ENCODE measurements at regions not wholly inside any gene's neighbourhood (a gene's known extent, or its start where the extent isn't known, plus 50 kb on each side); places are given as distances from the start of the nearest gene placed in this dataset.

GRCh38 chr18:51330739-51331138, 133.3 kb upstream of the MEX3C start:
- no peaks in the 10 kb centered on the region for H3F3A ChIP-seq (replicated peaks; ENCODE audit: insufficient read depth)
- 53% methylated on average over 5 of the region's 5 CpGs for WGBS (ENCODE audit: low lambda C conversion rate)
- CTCF ChIA-PET, result interaction anchor here (0.9 kb wide), 1 partner anchor 26 kb away, joined by 3 read pairs; no protein-coding TSS in a partner anchor
- no peaks in the 10 kb centered on the region for H3K9me2 ChIP-seq
- POLR2A ChIA-PET, result no interaction called here
- no peaks in the 10 kb centered on the region for H3K27me3 ChIP-seq (ENCODE audit: insufficient read depth)
- no peak overlapping the region for H3K4me3 ChIP-seq (ENCODE audit: low read depth in 2 of 2, low read length in 1 of 2)
- H3K79me2 ChIP-seq (ENCODE audit: insufficient read depth), result no peaks in the 10 kb centered on the region
- no peak for DNase-seq
- H3K4me2 ChIP-seq, result no peak overlapping the region
- H3K9me3 ChIP-seq, result no peaks in the 10 kb centered on the region
- H3K9ac ChIP-seq, result no peak overlapping the region
- H3K27ac ChIP-seq (ENCODE audit: low read depth in 2 of 2, low read length in 1 of 2), result no peak overlapping the region
- no peaks in the 10 kb centered on the region for H3K36me3 ChIP-seq (replicated peaks in 1 of 2; ENCODE audit: control insufficient read depth in 1 of 2, insufficient read depth in 2 of 2, low read length in 1 of 2)
- H3K4me1 ChIP-seq (ENCODE audit: control insufficient read depth in 1 of 2, insufficient read depth in 2 of 2, low read depth in 1 of 2, low read length in 1 of 2), result peaks cover 0 to 12% of the 10 kb centered on the region in 2 experiments; a peak in 2 of 4 replicates
- H4K20me1 ChIP-seq (ENCODE audit: insufficient read depth), result no peaks in the 10 kb centered on the region
- no peak overlapping the region for H2AFZ ChIP-seq (ENCODE audit: low read depth)
- TF ChIP-seq CHD2 (IDR thresholded peaks at IDR 0.05; ENCODE audit: low read length, partially characterized antibody) (no peak), MEF2A (IDR thresholded peaks at IDR 0.05; ENCODE audit: borderline replicate concordance, low read depth) (no peak), FOXJ3 (CRISPR knock-in tag; IDR thresholded peaks at IDR 0.05) (no peak), EZH2phosphoT487 (IDR thresholded peaks at IDR 0.05; ENCODE audit: borderline replicate concordance, low read depth) (no peak), TEAD4 (IDR thresholded peaks at IDR 0.05; ENCODE audit: borderline replicate concordance, insufficient read depth) (no peak)

GRCh38 chr18:51337406-51337805, 139.9 kb upstream of the MEX3C start:
- Histone ChIP-seq H3K9me2 (no peaks in the 10 kb centered on the region), H3K4me2 (no peak overlapping the region), H3K4me3 (ENCODE audit: low read depth in 2 of 2, low read length in 1 of 2) (no peak overlapping the region), H3K27me3 (ENCODE audit: insufficient read depth) (no peaks in the 10 kb centered on the region), H3K79me2 (ENCODE audit: insufficient read depth) (no peaks in the 10 kb centered on the region), H3K27ac (ENCODE audit: low read depth in 2 of 2, low read length in 1 of 2) (no peak overlapping the region), H3K36me3 (replicated peaks in 1 of 2; ENCODE audit: control insufficient read depth in 1 of 2, insufficient read depth in 2 of 2, low read length in 1 of 2) (no peaks in the 10 kb centered on the region), H3F3A (replicated peaks; ENCODE audit: insufficient read depth) (no peaks in the 10 kb centered on the region), H4K20me1 (ENCODE audit: insufficient read depth) (no peaks in the 10 kb centered on the region), H3K9me3 (no peaks in the 10 kb centered on the region), H3K9ac (no peak overlapping the region), H3K4me1 (ENCODE audit: control insufficient read depth in 1 of 2, insufficient read depth in 2 of 2, low read depth in 1 of 2, low read length in 1 of 2) (no peaks in the 10 kb centered on the region), H2AFZ (ENCODE audit: low read depth) (no peak overlapping the region)
- POLR2A ChIA-PET, result no interaction called here
- 52% methylated on average over 2 of the region's 2 CpGs for WGBS (ENCODE audit: low lambda C conversion rate)
- no peak for DNase-seq
- CTCF ChIA-PET, result no interaction called here
- TF ChIP-seq JUND (IDR thresholded peaks at IDR 0.05) (no peak), MEF2A (IDR thresholded peaks at IDR 0.05; ENCODE audit: borderline replicate concordance, low read depth) (no peak), YY1 (IDR thresholded peaks at IDR 0.05; ENCODE audit: low read depth) (no peak), RFX5 (IDR thresholded peaks at IDR 0.05; ENCODE audit: low read length) (no peak), ZBTB33 (IDR thresholded peaks at IDR 0.05; ENCODE audit: borderline replicate concordance, low read depth) (no peak), MXI1 (IDR thresholded peaks at IDR 0.05; ENCODE audit: low read depth, low read length) (no peak), FOSL2 (IDR thresholded peaks at IDR 0.05; ENCODE audit: borderline replicate concordance, low read depth) (no peak), TCF12 (IDR thresholded peaks at IDR 0.05) (no peak), POLR2AphosphoS5 (IDR thresholded peaks at IDR 0.05; ENCODE audit: low read depth, low read length) (no peak), GATA2 (CRISPR knock-in tag; IDR thresholded peaks at IDR 0.05) (no peak), ELF1 (IDR thresholded peaks at IDR 0.05) (no peak), IRF3 (IDR thresholded peaks at IDR 0.05; ENCODE audit: low read depth, low read length) (no peak), FOXJ3 (CRISPR knock-in tag; IDR thresholded peaks at IDR 0.05) (no peak), TAF1 (IDR thresholded peaks at IDR 0.05; ENCODE audit: borderline replicate concordance, low read depth, low read length) (no peak), USF2 (IDR thresholded peaks at IDR 0.05; ENCODE audit: borderline replicate concordance, low read depth, low read length) (no peak), PBX3 (IDR thresholded peaks at IDR 0.05) (no peak), USF1 (IDR thresholded peaks at IDR 0.05; ENCODE audit: borderline replicate concordance, low read depth) (no peak), MAX (IDR thresholded peaks at IDR 0.05; ENCODE audit: low read depth) (no peak), NRF1 (IDR thresholded peaks at IDR 0.05; ENCODE audit: low read depth, low read length) (no peak)

All from SK-N-SH (cell line).